Smooth muscle cell (in vitro differentiated cells): ENCODE measurements at regions not wholly inside any gene's neighbourhood (a gene's known extent, or its start where the extent isn't known, plus 50 kb on each side); places are given as distances from the start of the nearest gene placed in this dataset.

Experiments used
- DNase-seq: peaks from one replicate; lab custom pipeline; 2025; ENCODE audit not compliant: unreplicated experiment; lab: John Stamatoyannopoulos, UW
- H2AFZ ChIP-seq: fragments of 200-600 bp; sonication (generic); 2 replicates; pipeline ENCODE4 v1.6.0; 2016; ENCODE audit warnings: antibody characterized with exemption, low read depth, mild to moderate bottlenecking
- H3F3A ChIP-seq: fragments of 200-600 bp; sonication (generic); 2 replicates; pipeline ENCODE4 v1.6.0; 2017; ENCODE audit warnings: antibody characterized with exemption, low read depth
- H3K27ac ChIP-seq: fragments of 200-600 bp; sonication (generic); 2 replicates; pipeline ENCODE4 v1.5.1; 2016; ENCODE audit warnings: low read depth, mild to moderate bottlenecking
- H3K27me3 ChIP-seq: fragments of 200-600 bp; sonication (generic); 2 replicates; pipeline ENCODE4 v1.6.1; 2016; ENCODE audit warnings: low read depth, mild to moderate bottlenecking
- H3K36me3 ChIP-seq: fragments of 200-600 bp; sonication (generic); 2 replicates; pipeline ENCODE4 v1.5.1; 2016; ENCODE audit warnings: low read depth
- H3K4me1 ChIP-seq: fragments of 200-600 bp; sonication (generic); 2 replicates; pipeline ENCODE4 v1.5.1; 2016; ENCODE audit warnings: low read depth
- H3K4me2 ChIP-seq: fragments of 200-600 bp; sonication (generic); 2 replicates; pipeline ENCODE4 v1.6.0; 2016; ENCODE audit warnings: mild to moderate bottlenecking
- H3K4me3 ChIP-seq: fragments of 200-600 bp; sonication (generic); 2 replicates; pipeline ENCODE4 v1.5.1; 2016; ENCODE audit warnings: mild to moderate bottlenecking
- H3K79me2 ChIP-seq: fragments of 200-600 bp; sonication (generic); 2 replicates; pipeline ENCODE4 v1.6.0; 2016; ENCODE audit warnings: low read depth, mild to moderate bottlenecking
- H3K9ac ChIP-seq: fragments of 200-600 bp; sonication (generic); 2 replicates; pipeline ENCODE4 v1.6.0; 2016; ENCODE audit warnings: low read depth
- H3K9me3 ChIP-seq: fragments of 200-600 bp; sonication (generic); replicated peaks from 2 replicates; pipeline ENCODE4 v1.5.1; 2016; ENCODE audit warnings: low read depth
- H4K20me1 ChIP-seq: fragments of 200-600 bp; sonication (generic); 2 replicates; pipeline ENCODE4 v1.6.0; 2016; ENCODE audit warnings: low read depth
- WGBS: methylation state at CpG from one replicate; pipeline ENCODE4 v1.1.7; 2016; ENCODE audit warnings: low lambda C conversion rate; 5-methylcytosine and 5-hydroxymethylcytosine counted together
- TF ChIP-seq, protein P1 (sequence below): fragments of 200-600 bp; sonication (generic); IDR thresholded peaks from 2 replicates; pipeline ENCODE4 v1.5.1; 2017; ENCODE audit warnings: borderline replicate concordance, mild to moderate bottlenecking, antibody characterized with exemption; ENCODE audit not compliant: insufficient read depth, poor library complexity, severe bottlenecking

DNA sequence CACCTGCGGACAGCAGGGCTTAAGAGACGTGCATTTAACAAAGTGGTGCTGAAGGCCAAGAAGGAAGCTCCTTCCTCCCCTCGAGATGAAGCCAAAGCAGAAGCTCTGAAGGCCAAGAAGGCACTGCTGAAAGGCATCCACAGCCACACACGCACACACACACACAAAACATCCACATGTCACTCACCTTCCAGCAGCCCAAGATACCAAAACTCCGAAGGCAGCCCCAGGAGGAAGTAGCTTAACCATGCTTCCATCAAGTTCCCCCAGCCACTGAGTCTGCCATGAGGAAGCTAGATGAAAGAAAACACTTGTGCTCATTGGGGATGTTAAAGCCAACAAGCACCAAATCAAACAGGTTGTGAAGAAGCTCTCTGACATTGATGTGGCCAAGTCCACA is 175.7 kb upstream of the POU3F3 start:
- Histone ChIP-seq H3F3A (no peaks in the 10 kb centered on the region), H2AFZ (no peak overlapping the region), H3K9ac (no peak overlapping the region), H4K20me1 (no peaks in the 10 kb centered on the region), H3K4me2 (no peak overlapping the region), H3K79me2 (no peaks in the 10 kb centered on the region), H3K4me3 (no peak overlapping the region), H3K36me3 (no peaks in the 10 kb centered on the region), H3K4me1 (no peaks in the 10 kb centered on the region), H3K27me3 (peaks cover 4% of the 10 kb centered on the region), H3K9me3 (no peaks in the 10 kb centered on the region), H3K27ac (no peak overlapping the region)
- WGBS: 88% methylated on average over 5 of the region's 5 CpGs
- TF ChIP-seq, protein P1, sequence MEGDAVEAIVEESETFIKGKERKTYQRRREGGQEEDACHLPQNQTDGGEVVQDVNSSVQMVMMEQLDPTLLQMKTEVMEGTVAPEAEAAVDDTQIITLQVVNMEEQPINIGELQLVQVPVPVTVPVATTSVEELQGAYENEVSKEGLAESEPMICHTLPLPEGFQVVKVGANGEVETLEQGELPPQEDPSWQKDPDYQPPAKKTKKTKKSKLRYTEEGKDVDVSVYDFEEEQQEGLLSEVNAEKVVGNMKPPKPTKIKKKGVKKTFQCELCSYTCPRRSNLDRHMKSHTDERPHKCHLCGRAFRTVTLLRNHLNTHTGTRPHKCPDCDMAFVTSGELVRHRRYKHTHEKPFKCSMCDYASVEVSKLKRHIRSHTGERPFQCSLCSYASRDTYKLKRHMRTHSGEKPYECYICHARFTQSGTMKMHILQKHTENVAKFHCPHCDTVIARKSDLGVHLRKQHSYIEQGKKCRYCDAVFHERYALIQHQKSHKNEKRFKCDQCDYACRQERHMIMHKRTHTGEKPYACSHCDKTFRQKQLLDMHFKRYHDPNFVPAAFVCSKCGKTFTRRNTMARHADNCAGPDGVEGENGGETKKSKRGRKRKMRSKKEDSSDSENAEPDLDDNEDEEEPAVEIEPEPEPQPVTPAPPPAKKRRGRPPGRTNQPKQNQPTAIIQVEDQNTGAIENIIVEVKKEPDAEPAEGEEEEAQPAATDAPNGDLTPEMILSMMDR: no peak
- no peak for DNase-seq

GRCh38 chr2:104685591-104685990 is 168.3 kb upstream of the POU3F3 start:
- Histone ChIP-seq H3K27ac (no peak overlapping the region), H4K20me1 (no peaks in the 10 kb centered on the region), H3K36me3 (no peaks in the 10 kb centered on the region), H3K4me1 (no peaks in the 10 kb centered on the region), H3K9ac (no peak overlapping the region), H3K4me2 (no peak overlapping the region), H3K79me2 (no peaks in the 10 kb centered on the region), H3F3A (no peaks in the 10 kb centered on the region), H3K27me3 (no peaks in the 10 kb centered on the region), H3K4me3 (no peak overlapping the region), H2AFZ (no peak overlapping the region), H3K9me3 (no peaks in the 10 kb centered on the region)
- TF ChIP-seq, protein P1: no peak
- DNase-seq: no peak
- WGBS: 61% methylated on average over 4 of the region's 4 CpGs

- Histone ChIP-seq H3K4me2 (no peak overlapping the region), H3F3A (no peaks in the 10 kb centered on the region), H3K9me3 (no peaks in the 10 kb centered on the region), H3K36me3 (no peaks in the 10 kb centered on the region), H3K9ac (no peak overlapping the region), H4K20me1 (no peaks in the 10 kb centered on the region), H3K27ac (no peak overlapping the region), H3K27me3 (no peaks in the 10 kb centered on the region), H3K79me2 (no peaks in the 10 kb centered on the region), H3K4me1 (no peaks in the 10 kb centered on the region), H3K4me3 (no peak overlapping the region), H2AFZ (no peak overlapping the region)
- TF ChIP-seq, protein P1: no peak
- WGBS: 97% methylated on average over 9 of the region's 9 CpGs
- DNase-seq: no peak
Measured at GRCh38 chr2:104687147-104687546, 166.8 kb upstream of the POU3F3 start.

GRCh38 chr2:104690255-104690984 is 163.5 kb upstream of the POU3F3 start:
- H2AFZ ChIP-seq: no peak overlapping the region
- no peak overlapping the region for H3K4me2 ChIP-seq
- H3K9ac ChIP-seq: no peak overlapping the region
- no peaks in the 10 kb centered on the region for H3F3A ChIP-seq
- H3K4me3 ChIP-seq: no peak overlapping the region
- DNase-seq: no peak
- no peaks in the 10 kb centered on the region for H3K9me3 ChIP-seq
- no peaks in the 10 kb centered on the region for H3K27me3 ChIP-seq
- H3K4me1 ChIP-seq: no peaks in the 10 kb centered on the region
- no peaks in the 10 kb centered on the region for H3K79me2 ChIP-seq
- no peaks in the 10 kb centered on the region for H3K36me3 ChIP-seq
- H4K20me1 ChIP-seq: no peaks in the 10 kb centered on the region
- 77% methylated on average over 7 of the region's 7 CpGs for WGBS
- H3K27ac ChIP-seq: no peak overlapping the region
- TF ChIP-seq, protein P1: no peak
